H1 (cell line): ENCODE measurements at regions not wholly inside any gene's neighbourhood (a gene's known extent, or its start where the extent isn't known, plus 50 kb on each side); places are given as distances from the start of the nearest gene placed in this dataset.

ENCODE experiments used
- CTCF ChIA-PET: fragments of 300-600 bp; sonication (Branson Sonifier 250); formaldehyde crosslinking; loops from one replicate; lab custom pipeline; 2021; ENCODE audit not compliant: partially characterized antibody; lab: Charles Lee
- POLR2A ChIA-PET: fragments of 300-600 bp; sonication (Branson Sonifier 250); formaldehyde crosslinking; loops from one replicate; lab custom pipeline; 2021; ENCODE audit warnings: inconsistent platforms; ENCODE audit not compliant: partially characterized antibody; lab: Charles Lee
- DNase-seq, 2 experiments: peaks; one replicate each; pipeline versions ENCODE4 v3.0.0 to v3.0.0-alpha.2; 2010 to 2022; ENCODE audit warnings: low spot score in 2 of 2, low read depth in 1 of 2, mixed read lengths in 1 of 2
- FAIRE-seq: peaks from 2 replicates; lab custom pipeline; 2011; peaks lifted over from hg19 to GRCh38; lab: Jason Lieb, UNC
- H2AFZ ChIP-seq: 2 replicates; pipeline ENCODE4 v1.8.1; 2012; ENCODE audit warnings: low read length, inconsistent platforms
- H2AK5ac ChIP-seq: 2 replicates; pipeline ENCODE4 v1.6.1; 2013; ENCODE audit warnings: low read depth, low read length
- H2BK120ac ChIP-seq: replicated peaks from 2 replicates; pipeline ENCODE3; 2013; ENCODE audit warnings: low read depth, low read length, inconsistent platforms
- H2BK12ac ChIP-seq: 2 replicates; pipeline ENCODE4 v1.6.1; 2013; ENCODE audit warnings: low read depth, low read length
- H2BK15ac ChIP-seq: 2 replicates; pipeline ENCODE4 v1.6.1; 2013; ENCODE audit warnings: low read length
- H2BK20ac ChIP-seq: 2 replicates; pipeline ENCODE4 v1.6.1; 2013; ENCODE audit warnings: low read length
- H2BK5ac ChIP-seq: 2 replicates; pipeline ENCODE4 v1.6.1; 2013; ENCODE audit warnings: low read depth, low read length
- H3K14ac ChIP-seq: 2 replicates; pipeline ENCODE4 v1.6.1; 2013; ENCODE audit warnings: inconsistent platforms; ENCODE audit not compliant: insufficient read length
- H3K18ac ChIP-seq: 2 replicates; pipeline ENCODE4 v1.6.1; 2013; ENCODE audit warnings: low read length; ENCODE audit errors: extremely low read depth
- H3K23ac ChIP-seq: 2 replicates; pipeline ENCODE4 v1.6.1; 2013; ENCODE audit warnings: inconsistent platforms; ENCODE audit not compliant: insufficient read length
- H3K23me2 ChIP-seq: 2 replicates; pipeline ENCODE4 v1.6.1; 2013; ENCODE audit warnings: low read depth, low read length
- H3K27ac ChIP-seq: 2 replicates; pipeline ENCODE4 v1.6.1; 2011; ENCODE audit warnings: low read depth, low read length, inconsistent platforms
- H3K27me3 ChIP-seq, 4 experiments: replicated peaks in 1 of 4; 1 replicate in 1 of 4; 2 replicates in 3 of 4; pipeline versions ENCODE4 v1.6.1 to v1.8.1; 2011 to 2013; ENCODE audit warnings: low read length in 3 of 4, mild to moderate bottlenecking in 3 of 4, inconsistent platforms in 2 of 4, mixed read lengths in 2 of 4, moderate library complexity in 1 of 4; ENCODE audit not compliant: control insufficient read depth in 3 of 4, insufficient read depth in 3 of 4; ENCODE audit errors: extremely low read depth in 1 of 4
- H3K36me3 ChIP-seq, 4 experiments: 2 replicates each; pipeline versions ENCODE4 v1.6.1 to v1.8.1; 2011 to 2013; ENCODE audit warnings: mild to moderate bottlenecking in 4 of 4, low read length in 3 of 4, moderate library complexity in 2 of 4, control low read depth in 1 of 4, inconsistent platforms in 1 of 4; ENCODE audit not compliant: insufficient read depth in 4 of 4, control insufficient read depth in 2 of 4
- H3K4ac ChIP-seq: replicated peaks from 2 replicates; pipeline ENCODE3; 2013; ENCODE audit warnings: low read length, low read depth, mixed read lengths, inconsistent platforms; ENCODE audit not compliant: insufficient read length
- H3K4me1 ChIP-seq, 4 experiments: replicated peaks in 1 of 4; 1 replicate in 1 of 4; 2 replicates in 3 of 4; pipeline versions ENCODE4 v1.6.1 to v1.8.1; 2011 to 2013; ENCODE audit warnings: low read length in 3 of 4, inconsistent platforms in 2 of 4, mixed read lengths in 1 of 4; ENCODE audit not compliant: insufficient read depth in 4 of 4, control insufficient read depth in 3 of 4
- H3K4me2 ChIP-seq, 2 experiments: 2 replicates each; pipeline versions ENCODE4 v1.6.1 to v1.8.1; 2011 to 2013; ENCODE audit warnings: low read depth in 2 of 2, low read length in 2 of 2, control low read depth in 1 of 2, inconsistent platforms in 1 of 2, mild to moderate bottlenecking in 1 of 2; ENCODE audit not compliant: insufficient read depth in 1 of 2
- H3K4me3 ChIP-seq, 4 experiments: fragments of 200-600, 300-600 bp in 1 of 4; sonication (generic), shearing (Covaris generic), sonication (Bioruptor Twin) in 1 of 4; 2 replicates each; pipeline versions ENCODE4 v1.5.1 to v1.8.1; 2011 to 2016; ENCODE audit warnings: low read length in 4 of 4, low read depth in 3 of 4, control low read depth in 2 of 4, inconsistent platforms in 2 of 4, mild to moderate bottlenecking in 2 of 4, mixed read lengths in 1 of 4, moderate library complexity in 1 of 4; ENCODE audit not compliant: insufficient read depth in 2 of 4; ENCODE audit errors: extremely low read depth in 1 of 4
- H3K56ac ChIP-seq: replicated peaks from 2 replicates; pipeline ENCODE3; 2013; ENCODE audit warnings: low read depth, mild to moderate bottlenecking, mixed read lengths, low read length, inconsistent platforms; ENCODE audit not compliant: insufficient read length
- H3K79me1 ChIP-seq: 2 replicates; pipeline ENCODE4 v1.6.1; 2013; ENCODE audit warnings: low read depth, low read length, control low read depth
- H3K79me2 ChIP-seq, 2 experiments: 2 replicates each; pipeline versions ENCODE4 v1.6.1 to v1.8.1; 2012 to 2013; ENCODE audit warnings: low read length in 2 of 2, mild to moderate bottlenecking in 2 of 2, inconsistent platforms in 1 of 2; ENCODE audit not compliant: insufficient read depth in 2 of 2, control insufficient read depth in 1 of 2
- H3K9ac ChIP-seq, 4 experiments: replicated peaks in 1 of 4; 1 replicate in 1 of 4; 2 replicates in 3 of 4; pipeline versions ENCODE4 v1.6.1 to v1.8.1; 2011 to 2013; ENCODE audit warnings: low read depth in 3 of 4, low read length in 3 of 4, control low read depth in 2 of 4, mild to moderate bottlenecking in 2 of 4, moderate library complexity in 2 of 4, inconsistent platforms in 1 of 4; ENCODE audit errors: extremely low read depth in 1 of 4
- H3K9me3 ChIP-seq, 2 experiments: 2 replicates each; pipeline versions ENCODE4 v1.6.1 to v1.8.1; 2012 to 2013; ENCODE audit warnings: mild to moderate bottlenecking in 2 of 2, moderate library complexity in 2 of 2, control low read depth in 1 of 2, inconsistent platforms in 1 of 2, low read depth in 1 of 2, low read length in 1 of 2, mixed read lengths in 1 of 2; ENCODE audit not compliant: insufficient read depth in 2 of 2
- H4K20me1 ChIP-seq, 2 experiments: replicated peaks in 1 of 2; 2 replicates each; pipeline versions ENCODE3 to v1.8.1; 2011 to 2013; ENCODE audit warnings: inconsistent platforms in 2 of 2, low read length in 2 of 2, mild to moderate bottlenecking in 1 of 2; ENCODE audit not compliant: insufficient read depth in 2 of 2, control insufficient read depth in 1 of 2
- H4K5ac ChIP-seq: 2 replicates; pipeline ENCODE4 v1.6.1; 2013; ENCODE audit warnings: low read length, low read depth, mixed read lengths, inconsistent platforms; ENCODE audit not compliant: insufficient read length
- H4K8ac ChIP-seq: 2 replicates; pipeline ENCODE4 v1.8.0; 2013; ENCODE audit warnings: mild to moderate bottlenecking, moderate library complexity, low read length, inconsistent platforms; ENCODE audit not compliant: insufficient read depth; ENCODE audit errors: extremely low read depth
- H4K91ac ChIP-seq: replicated peaks from 2 replicates; pipeline ENCODE3; 2013; ENCODE audit warnings: low read length, mixed read lengths, inconsistent platforms; ENCODE audit not compliant: insufficient read length
- ASH2L ChIP-seq: fragments of 200-600, 300-600 bp; sonication (generic); IDR thresholded peaks from one replicate; pipeline ENCODE4 v1.7.1; 2017; ENCODE audit warnings: low read length
- FOSL1 ChIP-seq: IDR thresholded peaks from 2 replicates; pipeline ENCODE4 v1.6.1; 2011; ENCODE audit warnings: mild to moderate bottlenecking, low read depth, low read length, moderate library complexity; ENCODE audit not compliant: insufficient read depth
- HDAC2 ChIP-seq, 2 experiments: fragments of 300-600 bp in 1 of 2; sonication (generic) in 1 of 2; IDR thresholded peaks; 2 replicates each; pipeline ENCODE4 v1.6.1; 2011 to 2012; ENCODE audit warnings: low read depth in 2 of 2, low read length in 2 of 2, mild to moderate bottlenecking in 2 of 2, moderate library complexity in 2 of 2, borderline replicate concordance in 1 of 2, inconsistent platforms in 1 of 2
- JUND ChIP-seq: IDR thresholded peaks from 2 replicates; pipeline ENCODE4 v1.6.1; 2011; ENCODE audit warnings: mild to moderate bottlenecking, improper control_type of control experiment, low read length
- PHF8 ChIP-seq: fragments of 200-600 bp; sonication (generic); conservative IDR thresholded peaks from 2 replicates; pipeline ENCODE4 v1.7.1; 2012; ENCODE audit warnings: low read depth, mild to moderate bottlenecking, inconsistent platforms, low read length, moderate library complexity
- RFX5 ChIP-seq: IDR thresholded peaks from 2 replicates; pipeline ENCODE4 v1.6.1; 2011; ENCODE audit warnings: low read depth, low read length, improper control_type of control experiment, borderline replicate concordance
- SP4 ChIP-seq: IDR thresholded peaks from 2 replicates; pipeline ENCODE4 v1.6.1; 2012; ENCODE audit warnings: low read length, inconsistent platforms
- WGBS, 2 experiments: shearing (Covaris generic) in 1 of 2; methylation state at CpG; one replicate each; pipeline versions ENCODE4 v1.1.6 to v1.1.7; 2013 to 2015; ENCODE audit warnings: low lambda C conversion rate in 2 of 2, mixed read lengths in 2 of 2, inconsistent platforms in 1 of 2, low coverage in 1 of 2, missing lambda C conversion rate in 1 of 2; ENCODE audit not compliant: insufficient replicate concordance in 2 of 2, insufficient coverage in 1 of 2, insufficient read length in 1 of 2; ENCODE audit errors: extremely low coverage in 1 of 2, missing lambda C conversion rate in 1 of 2; 5-methylcytosine and 5-hydroxymethylcytosine counted together

GRCh38 chr3:105982207-105982606 lies 113.4 kb upstream of the CBLB start:
- Histone ChIP-seq H2BK12ac (no peak overlapping the region), H4K20me1 (no peaks in the 10 kb centered on the region), H3K79me2 (no peaks in the 10 kb centered on the region), H2BK15ac (no peak overlapping the region), H3K27ac (no peak overlapping the region), H2AFZ (no peak overlapping the region), H3K27me3 (no peaks in the 10 kb centered on the region), H3K9me3 (peaks cover 0 to 4% of the 10 kb centered on the region in 2 experiments; a peak in 1 of 4 replicates), H3K79me1 (no peaks in the 10 kb centered on the region), H3K4me1 (no peaks in the 10 kb centered on the region), H3K4ac (no peak overlapping the region), H2AK5ac (no peak overlapping the region), H3K4me2 (no peak overlapping the region), H2BK20ac (no peak overlapping the region), H3K9ac (no peak overlapping the region), H4K91ac (no peak overlapping the region), H3K36me3 (no peaks in the 10 kb centered on the region; a peak in 2 of 8 replicates), H2BK120ac (no peak overlapping the region), H3K56ac (no peak overlapping the region), H3K23ac (no peak overlapping the region), H3K23me2 (no peaks in the 10 kb centered on the region), H3K14ac (no peak overlapping the region), H4K8ac (no peak overlapping the region), H3K4me3 (no peak overlapping the region), H4K5ac (no peak overlapping the region), H2BK5ac (no peak overlapping the region), H3K18ac (no peak overlapping the region)
- DNase-seq (no peak), FAIRE-seq (no peak)
- CTCF ChIA-PET: no interaction called here
- WGBS, 2 experiments: 90% methylated on average over 1 of the region's 1 CpG; no CpG with 5 or more reads in 1 of the 2 experiments
- POLR2A ChIA-PET: no interaction called here
- TF ChIP-seq RFX5 (no peak), JUND (no peak), PHF8 (no peak), ASH2L (no peak), FOSL1 (no peak), HDAC2 (IDR thresholded peaks at IDR 0.05; ENCODE audit: borderline replicate concordance in 1 of 2, low read depth in 2 of 2, low read length in 2 of 2) (no peak), SP4 (no peak)
